ENCODE measurements at regions not wholly inside any gene's neighbourhood (a gene's known extent, or its start where the extent isn't known, plus 50 kb on each side); places are given as distances from the start of the nearest gene placed in this dataset.

DNA sequence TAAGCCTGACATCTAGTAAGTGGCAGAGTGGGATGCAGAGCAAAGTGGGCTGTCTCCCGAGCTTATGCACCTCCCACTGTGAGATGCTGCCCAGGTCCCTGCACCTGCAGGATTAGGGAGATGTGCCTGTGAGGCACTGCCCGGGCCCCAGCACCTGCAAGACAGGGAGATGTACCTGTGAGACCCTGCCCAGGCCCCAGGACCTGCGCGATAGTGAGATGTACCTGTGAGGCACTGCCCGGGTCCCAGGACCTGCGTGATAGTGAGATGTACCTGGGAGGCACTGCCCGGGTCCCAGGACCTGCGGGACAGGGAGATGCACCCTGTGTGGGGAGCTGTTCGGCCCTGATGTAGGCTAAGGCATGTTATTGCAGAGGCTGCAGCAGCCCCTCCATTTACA lies 622.8 kb downstream of the PTPRU start:
- Mint-ChIP-seq H3K27me3 (ENCODE audit: low read depth) (peaks cover 17% of the 10 kb centered on the region), H3K4me1 (ENCODE audit: low read depth) (peaks cover 8% of the 10 kb centered on the region), H3K27ac (ENCODE audit: unreplicated experiment) (no peak overlapping the region), H3K36me3 (ENCODE audit: low read depth) (no peaks in the 10 kb centered on the region), H3K9me3 (ENCODE audit: low read depth) (peaks cover 8% of the 10 kb centered on the region), H3K4me3 (ENCODE audit: unreplicated experiment) (no peak overlapping the region)
- DNase-seq (ENCODE audit: low spot score): no peak
- TF ChIP-seq, protein P1, sequence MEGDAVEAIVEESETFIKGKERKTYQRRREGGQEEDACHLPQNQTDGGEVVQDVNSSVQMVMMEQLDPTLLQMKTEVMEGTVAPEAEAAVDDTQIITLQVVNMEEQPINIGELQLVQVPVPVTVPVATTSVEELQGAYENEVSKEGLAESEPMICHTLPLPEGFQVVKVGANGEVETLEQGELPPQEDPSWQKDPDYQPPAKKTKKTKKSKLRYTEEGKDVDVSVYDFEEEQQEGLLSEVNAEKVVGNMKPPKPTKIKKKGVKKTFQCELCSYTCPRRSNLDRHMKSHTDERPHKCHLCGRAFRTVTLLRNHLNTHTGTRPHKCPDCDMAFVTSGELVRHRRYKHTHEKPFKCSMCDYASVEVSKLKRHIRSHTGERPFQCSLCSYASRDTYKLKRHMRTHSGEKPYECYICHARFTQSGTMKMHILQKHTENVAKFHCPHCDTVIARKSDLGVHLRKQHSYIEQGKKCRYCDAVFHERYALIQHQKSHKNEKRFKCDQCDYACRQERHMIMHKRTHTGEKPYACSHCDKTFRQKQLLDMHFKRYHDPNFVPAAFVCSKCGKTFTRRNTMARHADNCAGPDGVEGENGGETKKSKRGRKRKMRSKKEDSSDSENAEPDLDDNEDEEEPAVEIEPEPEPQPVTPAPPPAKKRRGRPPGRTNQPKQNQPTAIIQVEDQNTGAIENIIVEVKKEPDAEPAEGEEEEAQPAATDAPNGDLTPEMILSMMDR (IDR thresholded peaks at IDR 0.05): no peak

DNA sequence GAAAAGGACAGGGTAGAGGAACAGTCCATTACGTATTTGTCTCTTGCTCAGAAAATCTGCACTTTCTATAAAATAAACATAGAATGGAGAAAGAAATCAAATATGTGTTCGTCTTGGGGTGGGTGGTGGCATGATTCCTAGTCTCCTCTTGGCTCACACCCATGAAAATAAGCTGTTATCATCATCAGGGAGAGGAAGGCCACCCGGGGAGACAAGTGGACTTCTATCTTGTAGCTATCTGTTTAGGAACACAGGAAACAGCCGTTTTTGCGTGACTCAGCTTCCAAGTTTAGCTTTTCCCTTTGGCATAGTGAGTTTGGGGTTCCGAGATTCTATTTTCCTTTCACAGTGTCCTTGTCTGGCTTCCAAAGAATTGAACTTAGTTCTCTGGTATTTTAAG lies 622.3 kb downstream of the PTPRU start:
- Mint-ChIP-seq H3K4me1 (ENCODE audit: low read depth) (peaks cover 8% of the 10 kb centered on the region), H3K9me3 (ENCODE audit: low read depth) (peaks cover 8% of the 10 kb centered on the region), H3K36me3 (ENCODE audit: low read depth) (no peaks in the 10 kb centered on the region), H3K27me3 (ENCODE audit: low read depth) (peaks cover 17% of the 10 kb centered on the region), H3K4me3 (ENCODE audit: unreplicated experiment) (no peak overlapping the region), H3K27ac (ENCODE audit: unreplicated experiment) (no peak overlapping the region)
- TF ChIP-seq, protein P1 (IDR thresholded peaks at IDR 0.05): no peak
- no peak for DNase-seq (ENCODE audit: low spot score)

DNA sequence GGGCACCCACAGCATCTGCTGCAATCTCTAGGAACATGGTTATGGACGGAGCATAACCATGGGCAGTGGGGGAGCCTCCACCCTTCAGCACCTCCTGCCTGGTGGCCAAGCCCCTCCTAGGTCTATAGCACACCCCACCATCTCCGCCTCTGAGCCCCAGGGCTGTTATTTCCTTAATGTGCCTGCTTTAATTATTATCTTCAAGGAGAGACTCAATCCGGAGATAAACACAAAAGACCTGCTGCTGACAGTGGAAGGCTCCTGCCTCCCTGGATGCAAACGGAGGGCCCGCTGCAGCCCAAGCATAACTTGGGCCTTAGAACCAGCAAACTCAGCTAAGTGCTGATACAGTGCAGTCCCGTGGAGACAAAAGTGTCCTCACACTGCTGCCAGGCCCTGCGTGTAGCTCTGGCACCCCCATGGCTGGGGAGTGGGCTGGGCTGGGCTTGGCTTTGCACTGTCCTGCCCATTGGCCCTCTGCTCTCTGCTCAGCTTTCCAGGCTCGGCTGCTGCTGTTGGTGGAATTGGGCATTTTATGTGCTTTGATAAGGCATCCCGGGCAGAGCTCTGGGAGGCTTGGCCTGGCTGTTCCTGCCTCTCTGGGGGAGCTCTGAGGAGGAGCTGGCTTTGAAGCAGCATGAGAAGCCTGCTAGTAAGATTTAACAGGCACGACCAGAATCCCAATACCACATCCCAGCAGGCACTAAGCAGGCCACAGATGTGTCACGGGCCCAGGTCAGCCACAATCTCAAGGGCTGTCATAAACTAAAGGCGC lies 620.2 kb downstream of the PTPRU start:
- no peaks in the 10 kb centered on the region for H3K36me3 Mint-ChIP-seq (ENCODE audit: low read depth)
- H3K4me3 Mint-ChIP-seq (ENCODE audit: unreplicated experiment): no peak overlapping the region
- TF ChIP-seq, protein P1 (IDR thresholded peaks at IDR 0.05): no peak
- H3K27ac Mint-ChIP-seq (ENCODE audit: unreplicated experiment): no peak overlapping the region
- H3K4me1 Mint-ChIP-seq (ENCODE audit: low read depth): peaks cover 8% of the 10 kb centered on the region
- no peak for DNase-seq (ENCODE audit: low spot score)
- peaks cover 7% of the 10 kb centered on the region for H3K9me3 Mint-ChIP-seq (ENCODE audit: low read depth)
- H3K27me3 Mint-ChIP-seq (ENCODE audit: low read depth): peaks cover 23% of the 10 kb centered on the region

DNA sequence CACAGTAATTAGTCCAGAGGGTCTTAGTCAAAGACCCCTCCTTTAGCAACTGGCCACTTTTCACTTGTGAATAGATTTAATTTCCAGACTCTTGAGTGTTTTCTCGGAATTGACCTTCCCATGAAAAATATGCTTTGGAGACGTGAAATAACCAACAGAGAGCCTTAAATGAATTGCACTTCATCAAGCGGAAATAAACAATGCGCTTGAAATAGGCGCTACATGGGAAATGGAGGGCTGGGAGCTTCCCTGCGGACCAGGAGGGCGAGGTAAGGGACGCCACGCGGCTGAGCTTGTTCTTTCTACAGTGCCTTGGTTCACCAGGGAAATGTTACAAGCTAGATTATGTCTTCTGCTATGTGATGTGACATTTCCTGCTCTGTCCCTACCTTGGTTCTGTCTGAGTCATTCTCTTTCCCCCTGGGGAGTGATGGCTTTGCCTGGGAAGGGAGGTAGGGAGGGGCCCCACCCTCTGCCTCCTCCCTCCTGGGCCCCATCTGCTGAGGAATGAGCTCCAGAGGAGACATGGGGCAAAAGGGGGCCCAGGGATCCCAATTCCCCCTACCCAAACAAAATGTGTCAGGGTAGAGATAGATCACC lies 619.3 kb downstream of the PTPRU start:
- Mint-ChIP-seq H3K4me3 (ENCODE audit: unreplicated experiment) (no peak overlapping the region), H3K27ac (ENCODE audit: unreplicated experiment) (no peak overlapping the region), H3K9me3 (ENCODE audit: low read depth) (no peaks in the 10 kb centered on the region), H3K27me3 (ENCODE audit: low read depth) (peaks cover 26% of the 10 kb centered on the region), H3K4me1 (ENCODE audit: low read depth) (peaks cover 8% of the 10 kb centered on the region), H3K36me3 (ENCODE audit: low read depth) (no peaks in the 10 kb centered on the region)
- TF ChIP-seq, protein P1 (IDR thresholded peaks at IDR 0.05): no peak
- DNase-seq (ENCODE audit: low spot score): no peak

DNA sequence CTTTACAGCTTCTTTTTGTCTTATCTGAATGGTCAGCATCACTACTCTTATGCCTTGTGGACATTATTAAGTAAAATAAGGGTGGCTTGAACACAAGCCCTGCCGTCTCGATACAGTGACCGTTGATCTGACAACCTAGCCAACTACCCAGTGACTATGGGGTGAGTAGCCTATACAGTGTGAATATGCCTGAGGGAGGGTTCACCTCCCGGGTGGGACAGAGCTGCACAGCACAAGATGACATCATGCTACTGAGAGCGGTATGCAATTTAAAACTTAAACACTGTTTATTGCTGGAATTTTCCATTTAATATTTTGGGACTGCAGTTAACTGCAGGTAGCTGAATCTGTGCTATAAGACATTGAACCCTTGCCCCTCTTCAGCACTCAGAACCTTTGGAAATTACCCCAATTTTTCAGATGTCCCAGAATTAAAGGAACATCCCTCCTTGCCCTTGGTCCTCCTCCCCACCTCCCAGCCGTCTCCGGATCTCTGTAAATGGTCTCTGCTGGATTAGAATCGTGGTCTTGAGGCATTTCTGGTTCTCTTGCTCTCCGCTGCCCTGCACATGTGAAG lies 618.5 kb downstream of the PTPRU start:
- Mint-ChIP-seq H3K4me3 (ENCODE audit: unreplicated experiment) (no peak overlapping the region), H3K4me1 (ENCODE audit: low read depth) (peaks cover 8% of the 10 kb centered on the region), H3K27me3 (ENCODE audit: low read depth) (peaks cover 33% of the 10 kb centered on the region), H3K27ac (ENCODE audit: unreplicated experiment) (no peak overlapping the region), H3K36me3 (ENCODE audit: low read depth) (no peaks in the 10 kb centered on the region), H3K9me3 (ENCODE audit: low read depth) (no peaks in the 10 kb centered on the region)
- DNase-seq (ENCODE audit: low spot score): no peak
- TF ChIP-seq, protein P1 (IDR thresholded peaks at IDR 0.05): no peak
